NCI-H128 (cell line): ENCODE measurements at regions not wholly inside any gene's neighbourhood (a gene's known extent, or its start where the extent isn't known, plus 50 kb on each side); places are given as distances from the start of the nearest gene placed in this dataset.

ENCODE experiments used
- DNase-seq: peaks from one replicate; lab custom pipeline; 2025; ENCODE audit not compliant: unreplicated experiment; lab: John Stamatoyannopoulos, UW

GRCh38 chr22:34301569-34301968 is 381.3 kb upstream of the LARGE1 start:
- no peak for DNase-seq

- DNase-seq: no peak
Observed at GRCh38 chr22:34303656-34304055, 383.4 kb upstream of the LARGE1 start.

GRCh38 chr22:34306361-34306760 is 386.1 kb upstream of the LARGE1 start:
- DNase-seq: no peak

- DNase-seq: no peak
Observed at GRCh38 chr22:34308101-34308500, 387.8 kb upstream of the LARGE1 start.

GRCh38 chr22:34319346-34319745 is 399.1 kb upstream of the LARGE1 start:
- no peak for DNase-seq

- no peak for DNase-seq
Observed at GRCh38 chr22:34324763-34325162, 404.5 kb upstream of the LARGE1 start.

GRCh38 chr22:34326901-34327300 is 406.6 kb upstream of the LARGE1 start:
- no peak for DNase-seq

- no peak for DNase-seq
Observed at GRCh38 chr22:34330432-34330831, 410.2 kb upstream of the LARGE1 start.

- no peak for DNase-seq
Observed at GRCh38 chr22:34333285-34333684, 413.0 kb upstream of the LARGE1 start.

- no peak for DNase-seq
Observed at GRCh38 chr22:34334893-34335292, 414.6 kb upstream of the LARGE1 start.

GRCh38 chr22:34344702-34345101 is 424.4 kb upstream of the LARGE1 start:
- DNase-seq: no peak

GRCh38 chr22:34354071-34354817 is 434.0 kb upstream of the LARGE1 start:
- no peak for DNase-seq

- no peak for DNase-seq
Observed at GRCh38 chr22:34356481-34356880, 436.2 kb upstream of the LARGE1 start.

GRCh38 chr22:34370711-34371110 is 450.4 kb upstream of the LARGE1 start:
- DNase-seq: no peak

GRCh38 chr22:34379825-34380224 is 459.5 kb upstream of the LARGE1 start:
- no peak for DNase-seq

GRCh38 chr22:34380532-34380931 is 460.3 kb upstream of the LARGE1 start:
- DNase-seq: no peak

- DNase-seq: no peak
Observed at GRCh38 chr22:34390400-34390799, 470.1 kb upstream of the LARGE1 start.

GRCh38 chr22:34395370-34395769 is 475.1 kb upstream of the LARGE1 start:
- no peak for DNase-seq

GRCh38 chr22:34403667-34404066 is 483.4 kb upstream of the LARGE1 start:
- DNase-seq: no peak

- no peak for DNase-seq
Observed at GRCh38 chr22:34410111-34410510, 489.8 kb upstream of the LARGE1 start.

- DNase-seq: no peak
Observed at GRCh38 chr22:34414467-34415440, 494.5 kb upstream of the LARGE1 start.
